ENCODE measurements at regions not wholly inside any gene's neighbourhood (a gene's known extent, or its start where the extent isn't known, plus 50 kb on each side); places are given as distances from the start of the nearest gene placed in this dataset.

DNA sequence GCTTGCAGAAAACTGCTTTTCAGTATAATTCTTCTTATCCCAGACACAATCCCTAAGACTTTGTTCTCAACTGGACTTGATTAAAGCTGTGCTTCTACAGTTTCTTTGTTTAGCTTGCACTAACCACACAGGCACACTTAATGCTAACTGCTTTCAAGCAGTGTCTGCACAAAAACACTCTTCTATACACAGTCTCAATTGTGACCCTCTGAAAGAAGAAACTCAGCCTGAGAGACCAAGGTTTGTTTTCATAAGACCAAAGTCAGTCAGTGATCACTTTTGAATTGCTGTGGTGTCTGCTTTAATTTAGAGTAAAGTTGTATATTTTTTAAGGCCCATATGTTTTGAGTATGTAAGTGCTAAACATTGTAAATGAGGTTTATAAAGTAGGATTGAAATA lies 431.2 kb downstream of the KCTD12 start:
- TF ChIP-seq CTCF (IDR thresholded peaks at IDR 0.05) = no peak
- TF ChIP-seq POLR2A (IDR thresholded peaks at IDR 0.05) = no peak
